Adrenal gland (tissue), 9 donors: ENCODE measurements at regions not wholly inside any gene's neighbourhood (a gene's known extent, or its start where the extent isn't known, plus 50 kb on each side); places are given as distances from the start of the nearest gene placed in this dataset.

Experiments used
- DNase-seq, 7 donors: peaks; one replicate each; pipeline ENCODE4 v3.0.0-alpha.2; 2019 to 2020
- H3K27ac ChIP-seq, 5 donors: fragments of 200-600 bp; sonication (generic) in 4 of 5; 1 replicate in 3 of 5; 2 replicates in 2 of 5; pipeline versions ENCODE4 v1.5.1 to v1.8.0; 2016 to 2020; ENCODE audit warnings: mild to moderate bottlenecking in 1 of 5
- H3K27me3 ChIP-seq: fragments of 200-600 bp; 2 replicates; pipeline ENCODE4 v1.8.0; 2021
- H3K36me3 ChIP-seq, 2 donors: fragments of 200-600 bp; replicated peaks in 1 of 2; 1 replicate in 1 of 2; 2 replicates in 1 of 2; pipeline versions ENCODE4 v1.5.1 to v1.8.0; 2018 to 2022
- H3K4me1 ChIP-seq, 2 donors: fragments of 200-600 bp; replicated peaks in 1 of 2; 1 replicate in 1 of 2; 2 replicates in 1 of 2; pipeline versions ENCODE4 v1.5.1 to v1.8.0; 2018 to 2021
- H3K4me3 ChIP-seq, 4 donors: fragments of 200-600 bp; sonication (generic) in 3 of 4; one replicate each; pipeline ENCODE4 v1.5.1; 2016 to 2018
- H3K9me3 ChIP-seq, 3 donors: fragments of 200-600 bp; sonication (generic) in 1 of 3; replicated peaks in 1 of 3; 1 replicate in 2 of 3; 2 replicates in 1 of 3; pipeline versions ENCODE4 v1.5.1 to v1.8.0; 2016 to 2021
- CTCF ChIP-seq, 6 experiments: fragments of 450-650 bp in 4 of 6; fragments of 200-600 bp in 2 of 6; sonication (generic) in 1 of 6; IDR thresholded peaks; 1 replicate in 5 of 6; 2 replicates in 1 of 6; pipeline versions ENCODE4 v1.5.1 to v1.8.0; 2016 to 2021; ENCODE audit warnings: antibody characterized with exemption in 6 of 6, mild to moderate bottlenecking in 2 of 6, moderate library complexity in 1 of 6
- POLR2A ChIP-seq, 2 donors: fragments of 450-650 bp; IDR thresholded peaks; one replicate each; pipeline ENCODE4 v1.6.1; 2017; ENCODE audit warnings: antibody characterized with exemption in 2 of 2, mild to moderate bottlenecking in 2 of 2, moderate library complexity in 1 of 2
- WGBS, 4 donors: extraction: QIAGEN DNeasy Blood & Tissue Kit in 2 of 4; methylation state at CpG; one replicate each; pipeline versions ENCODE4 v1.1.5 to v1.1.7; 2013 to 2017; 5-methylcytosine and 5-hydroxymethylcytosine counted together
- intact Hi-C, 2 donors: fragments of 100-400 bp; cut with DNase I; formaldehyde crosslinking; loops; one replicate each; pipeline versions ENCODE4 v1.14.1 to v1.15.0; 2022 to 2023
- donor health status: healthy with polysubstance abuse.
- donor health status: Bipolar disorder and iron deficiency.
- donor health status: DM: yes; HTN: yes; CAD: no.
- donor health status: DM: no; HTN: no; CAD: no.
- donor health status: DM: no; HTN: no; CAD: no.

- H3K4me3 ChIP-seq = no peak overlapping the region
- intact Hi-C loops = no loop called here
- H3K27ac ChIP-seq = no peak overlapping the region
- TF ChIP-seq POLR2A (IDR thresholded peaks at IDR 0.05) (no peak), CTCF (IDR thresholded peaks at IDR 0.05) (no peak)
- no peaks in the 10 kb centered on the region for H3K4me1 ChIP-seq
- no peaks in the 10 kb centered on the region for H3K9me3 ChIP-seq
- no peaks in the 10 kb centered on the region for H3K36me3 ChIP-seq
- no peak for DNase-seq
- H3K27me3 ChIP-seq = no peaks in the 10 kb centered on the region
Observed at GRCh38 chr3:31352331-31352730, 180.4 kb upstream of the STT3B start.

GRCh38 chr3:31353166-31353565 lies 179.6 kb upstream of the STT3B start:
- intact Hi-C loops = no loop called here
- no peaks in the 10 kb centered on the region for H3K4me1 ChIP-seq
- 78 to 100% (median 93%) methylated on average over 1 of the region's 1 CpG for WGBS, 4 donors
- H3K36me3 ChIP-seq = no peaks in the 10 kb centered on the region
- no peak overlapping the region for H3K4me3 ChIP-seq
- TF ChIP-seq CTCF (IDR thresholded peaks at IDR 0.05) (no peak), POLR2A (IDR thresholded peaks at IDR 0.05) (no peak)
- no peaks in the 10 kb centered on the region for H3K27me3 ChIP-seq
- no peak for DNase-seq
- H3K27ac ChIP-seq = no peak overlapping the region
- H3K9me3 ChIP-seq = no peaks in the 10 kb centered on the region

- intact Hi-C loops = no loop called here
- Histone ChIP-seq H3K4me1 (no peaks in the 10 kb centered on the region), H3K9me3 (no peaks in the 10 kb centered on the region), H3K27ac (no peak overlapping the region), H3K36me3 (no peaks in the 10 kb centered on the region), H3K27me3 (no peaks in the 10 kb centered on the region), H3K4me3 (no peak overlapping the region)
- TF ChIP-seq POLR2A (IDR thresholded peaks at IDR 0.05) (no peak), CTCF (IDR thresholded peaks at IDR 0.05) (no peak)
- no peak for DNase-seq
Observed at GRCh38 chr3:31354373-31354772, 178.4 kb upstream of the STT3B start.

- intact Hi-C loops = no loop called here
Observed at GRCh38 chr3:31355807-31356206, 176.9 kb upstream of the STT3B start.

More at GRCh38 chr3:31355807-31356206, 176.9 kb upstream of the STT3B start:
- 91 to 99% (median 96%) methylated on average over 5 of the region's 5 CpGs for WGBS, 4 donors
- no peaks in the 10 kb centered on the region for H3K36me3 ChIP-seq
- DNase-seq = no peak
- H3K9me3 ChIP-seq = no peaks in the 10 kb centered on the region
- TF ChIP-seq CTCF (IDR thresholded peaks at IDR 0.05) = no peak
- TF ChIP-seq POLR2A (IDR thresholded peaks at IDR 0.05) = no peak
- no peak overlapping the region for H3K4me3 ChIP-seq
- no peaks in the 10 kb centered on the region for H3K4me1 ChIP-seq
- no peaks in the 10 kb centered on the region for H3K27me3 ChIP-seq
- no peak overlapping the region for H3K27ac ChIP-seq
